Hematopoietic multipotent progenitor cell treated with erythropoietin and hydrocortisone succinate and interleukin-3 and kit ligand, for 15 days (in vitro differentiated cells): ENCODE measurements at regions not wholly inside any gene's neighbourhood (a gene's known extent, or its start where the extent isn't known, plus 50 kb on each side); places are given as distances from the start of the nearest gene placed in this dataset.
"Not testable (repeated sequence)": the region's sequence is repeated elsewhere in the genome, so short reads cannot be mapped to it uniquely, and the experiment has no call there.

ENCODE experiments used
- DNase-seq: peaks from one replicate; pipeline ENCODE4 v3.0.0-alpha.2; 2015; ENCODE audit warnings: low spot score

GRCh38 chr13:79187917-79188690 is 218.0 kb downstream of the RBM26 start:
- DNase-seq: no peak

GRCh38 chr13:79185580-79185979 is 220.5 kb downstream of the RBM26 start:
- DNase-seq: no peak

- DNase-seq: no peak
Observed at GRCh38 chr13:79183231-79183630, 222.8 kb downstream of the RBM26 start.

- DNase-seq: not testable (repeated sequence)
Observed at GRCh38 chr13:79173691-79174090, 232.4 kb downstream of the RBM26 start.

GRCh38 chr13:79172924-79173323 is 233.1 kb downstream of the RBM26 start:
- not testable (repeated sequence) for DNase-seq

- DNase-seq: no peak
Observed at GRCh38 chr13:79171141-79172061, 234.7 kb downstream of the RBM26 start.

- no peak for DNase-seq
Observed at GRCh38 chr13:79160818-79161217, 245.2 kb downstream of the RBM26 start.

- DNase-seq: no peak
Observed at GRCh38 chr13:79155883-79156282, 250.2 kb downstream of the RBM26 start.

- DNase-seq: no peak
Observed at GRCh38 chr13:79149210-79149609, 256.8 kb downstream of the RBM26 start.

- DNase-seq: no peak
Observed at GRCh38 chr13:79141082-79141481, 265.0 kb downstream of the RBM26 start.

- no peak for DNase-seq
Observed at GRCh38 chr13:79128158-79128557, 277.9 kb downstream of the RBM26 start.

GRCh38 chr13:79126706-79127105 is 279.3 kb downstream of the RBM26 start:
- DNase-seq: no peak

- DNase-seq: no peak
Observed at GRCh38 chr13:79124183-79124582, 281.9 kb downstream of the RBM26 start.

GRCh38 chr13:79121286-79121685 is 284.8 kb downstream of the RBM26 start:
- no peak for DNase-seq

GRCh38 chr13:79119578-79120107 is 286.4 kb downstream of the RBM26 start:
- DNase-seq: no peak

GRCh38 chr13:79112016-79112415 is 294.0 kb downstream of the RBM26 start:
- no peak for DNase-seq

- DNase-seq: no peak
Observed at GRCh38 chr13:79108914-79109643, 297.0 kb downstream of the RBM26 start.

- no peak for DNase-seq
Observed at GRCh38 chr13:79098596-79098995, 307.5 kb downstream of the RBM26 start.

GRCh38 chr13:79097201-79097600 is 308.9 kb downstream of the RBM26 start:
- no peak for DNase-seq

- no peak for DNase-seq
Observed at GRCh38 chr13:79096099-79096498, 310.0 kb downstream of the RBM26 start.

- no peak for DNase-seq
Observed at GRCh38 chr13:79090552-79091124, 315.4 kb downstream of the RBM26 start.
